Upper lobe of left lung (tissue), 6 donors: ENCODE measurements at regions not wholly inside any gene's neighbourhood (a gene's known extent, or its start where the extent isn't known, plus 50 kb on each side); places are given as distances from the start of the nearest gene placed in this dataset.

ENCODE experiments used
- ATAC-seq, 2 donors: fragments of 200-7000 bp; cut with Tn5 transposase; one replicate each; pipeline ENCODE4 v1.9.1; 2022; ENCODE audit warnings: mild to moderate bottlenecking in 2 of 2, moderate library complexity in 2 of 2; ENCODE audit not compliant: low FRiP score in 2 of 2
- DNase-seq, 2 donors: peaks; one replicate each; pipeline ENCODE4 v3.0.0-alpha.2; 2019 to 2020
- H3K27ac ChIP-seq, 4 donors: fragments of 200-600 bp; sonication (generic); one replicate each; pipeline ENCODE4 v1.5.1; 2016 to 2019
- H3K27me3 ChIP-seq, 4 donors: fragments of 200-600 bp; sonication (generic); one replicate each; pipeline ENCODE4 v1.5.1; 2017 to 2019
- H3K36me3 ChIP-seq, 4 donors: fragments of 200-600 bp; sonication (generic); one replicate each; pipeline ENCODE4 v1.5.1; 2016 to 2019
- H3K4me1 ChIP-seq, 4 donors: fragments of 200-600 bp; sonication (generic); one replicate each; pipeline ENCODE4 v1.5.1; 2018 to 2019
- H3K4me3 ChIP-seq, 4 donors: fragments of 200-600 bp; sonication (generic); one replicate each; pipeline ENCODE4 v1.5.1; 2017 to 2019; ENCODE audit warnings: mild to moderate bottlenecking in 2 of 4, moderate library complexity in 1 of 4
- H3K9me3 ChIP-seq, 4 donors: fragments of 200-600 bp; sonication (generic); one replicate each; pipeline ENCODE4 v1.5.1; 2018 to 2019
- CTCF ChIP-seq, 6 experiments: fragments of 450-650 bp in 4 of 6; fragments of 200-600 bp in 2 of 6; sonication (generic) in 2 of 6; IDR thresholded peaks; one replicate each; pipeline ENCODE4 v1.5.1; 2016 to 2019; ENCODE audit warnings: antibody characterized with exemption in 6 of 6
- EP300 ChIP-seq, 4 donors: sonication (generic); formaldehyde crosslinking; IDR thresholded peaks; one replicate each; pipeline ENCODE4 v1.5.1; 2017; ENCODE audit warnings: antibody characterized with exemption in 4 of 4, control low read depth in 2 of 4
- POLR2A ChIP-seq, 4 donors: fragments of 450-650 bp; IDR thresholded peaks; one replicate each; pipeline ENCODE4 v1.5.1; 2016 to 2017; ENCODE audit warnings: antibody characterized with exemption in 4 of 4, mild to moderate bottlenecking in 2 of 4
- POLR2AphosphoS5 ChIP-seq, 2 donors: sonication (generic); formaldehyde crosslinking; IDR thresholded peaks; one replicate each; pipeline ENCODE4 v1.5.1; 2017; ENCODE audit warnings: antibody characterized with exemption in 2 of 2
- WGBS, 2 donors: methylation state at CpG; one replicate each; pipeline ENCODE4 v1.1.5; 2017 to 2018; 5-methylcytosine and 5-hydroxymethylcytosine counted together
- donor health status: DM: no; HTN: no; CAD: no; lungs with moderate emphysema.
- donor health status: DM: no; HTN: yes; CAD: no; lungs with severe emphysema.

DNA sequence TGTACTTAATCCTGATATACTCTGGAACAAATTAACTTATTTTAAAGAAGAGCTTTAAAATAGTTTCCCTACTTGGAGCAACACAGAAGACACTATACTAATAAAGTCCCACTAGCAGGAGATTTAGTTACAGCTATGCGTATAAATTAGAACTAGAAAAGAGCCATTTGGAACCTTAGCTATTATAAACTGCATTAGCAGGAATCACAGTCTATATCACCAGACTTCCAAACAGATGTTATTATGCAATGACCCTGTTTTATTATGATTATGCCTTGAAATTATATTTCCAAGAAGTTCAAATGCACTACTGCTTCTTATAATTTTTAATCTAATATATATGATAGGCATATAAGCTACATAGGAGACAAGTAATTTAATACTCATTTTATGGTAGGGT is 95.5 kb upstream of the WDR44 start:
- 92 to 98% methylated on average over 1 of the region's 1 CpG for WGBS, 2 donors
- DNase-seq = no peak
- no peaks in the 10 kb centered on the region for H3K4me1 ChIP-seq
- no peak for ATAC-seq
- TF ChIP-seq POLR2AphosphoS5 (IDR thresholded peaks at IDR 0.05) (no peak), EP300 (IDR thresholded peaks at IDR 0.05) (no peak), CTCF (IDR thresholded peaks at IDR 0.05) (no peak), POLR2A (IDR thresholded peaks at IDR 0.05) (no peak)
- H3K27ac ChIP-seq = no peak overlapping the region
- H3K27me3 ChIP-seq = no peaks in the 10 kb centered on the region
- no peaks in the 10 kb centered on the region for H3K9me3 ChIP-seq
- no peak overlapping the region for H3K4me3 ChIP-seq
- no peaks in the 10 kb centered on the region for H3K36me3 ChIP-seq

- Histone ChIP-seq H3K27ac (no peak overlapping the region), H3K4me3 (no peak overlapping the region), H3K36me3 (no peaks in the 10 kb centered on the region), H3K9me3 (no peaks in the 10 kb centered on the region), H3K4me1 (no peaks in the 10 kb centered on the region), H3K27me3 (no peaks in the 10 kb centered on the region)
- DNase-seq (no peak), ATAC-seq (peak in 1 of 2 donors; percentile 58)
- TF ChIP-seq CTCF (IDR thresholded peaks at IDR 0.05) = no peak
- no peak for TF ChIP-seq POLR2A (IDR thresholded peaks at IDR 0.05)
- TF ChIP-seq POLR2AphosphoS5 (IDR thresholded peaks at IDR 0.05) = no peak
- TF ChIP-seq EP300 (IDR thresholded peaks at IDR 0.05) = no peak
- 74 to 83% methylated on average over 3 of the region's 3 CpGs for WGBS, 2 donors
Observed at GRCh38 chrX:118251271-118251670, 94.6 kb upstream of the WDR44 start.

DNA sequence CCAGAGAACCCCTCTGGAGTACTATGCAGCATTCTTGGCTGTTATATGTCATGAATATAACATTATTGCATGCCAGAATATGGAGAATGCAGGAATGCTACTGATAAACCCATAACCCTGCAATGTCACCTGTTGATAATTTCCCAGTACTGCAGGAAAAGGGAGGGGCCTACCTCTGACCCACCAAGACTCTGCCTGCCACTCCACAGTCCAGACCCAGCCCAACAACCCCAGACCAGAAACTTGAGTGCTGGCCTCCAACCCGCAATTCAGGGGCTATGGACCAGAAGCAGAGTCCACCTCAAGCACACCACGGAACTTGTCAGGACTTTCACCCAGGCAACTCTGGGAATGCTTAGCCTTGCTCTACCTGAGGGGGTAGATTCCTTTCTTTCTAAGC is 92.9 kb upstream of the WDR44 start:
- Histone ChIP-seq H3K27me3 (no peaks in the 10 kb centered on the region), H3K36me3 (no peaks in the 10 kb centered on the region), H3K27ac (no peak overlapping the region), H3K4me3 (no peak overlapping the region), H3K4me1 (no peaks in the 10 kb centered on the region), H3K9me3 (no peaks in the 10 kb centered on the region)
- ATAC-seq (no peak), DNase-seq (no peak)
- TF ChIP-seq POLR2AphosphoS5 (IDR thresholded peaks at IDR 0.05) (no peak), EP300 (IDR thresholded peaks at IDR 0.05) (no peak), POLR2A (IDR thresholded peaks at IDR 0.05) (no peak), CTCF (IDR thresholded peaks at IDR 0.05) (no peak)
- 94% methylated on average over 2 of the region's 2 CpGs; no CpG with 5 or more reads in 1 of the 2 donors for WGBS, 2 donors

- DNase-seq (peak in 1 of 2 donors; percentile 30), ATAC-seq (no peak)
Observed at GRCh38 chrX:118254611-118255010, 91.3 kb upstream of the WDR44 start.

More at GRCh38 chrX:118254611-118255010, 91.3 kb upstream of the WDR44 start:
- Histone ChIP-seq H3K27me3 (no peaks in the 10 kb centered on the region), H3K27ac (no peak overlapping the region), H3K4me3 (no peak overlapping the region), H3K36me3 (no peaks in the 10 kb centered on the region), H3K4me1 (no peaks in the 10 kb centered on the region), H3K9me3 (no peaks in the 10 kb centered on the region)
- peak; percentile 25 to 67 (median 46) for TF ChIP-seq CTCF (IDR thresholded peaks at IDR 0.05)
- TF ChIP-seq POLR2AphosphoS5 (IDR thresholded peaks at IDR 0.05) = no peak
- 0 to 3% methylated on average over 2 of the region's 2 CpGs for WGBS, 2 donors
